ENCODE measurements at regions not wholly inside any gene's neighbourhood (a gene's known extent, or its start where the extent isn't known, plus 50 kb on each side); places are given as distances from the start of the nearest gene placed in this dataset.
"Not testable (repeated sequence)": the region's sequence is repeated elsewhere in the genome, so short reads cannot be mapped to it uniquely, and the experiment has no call there.

DNA sequence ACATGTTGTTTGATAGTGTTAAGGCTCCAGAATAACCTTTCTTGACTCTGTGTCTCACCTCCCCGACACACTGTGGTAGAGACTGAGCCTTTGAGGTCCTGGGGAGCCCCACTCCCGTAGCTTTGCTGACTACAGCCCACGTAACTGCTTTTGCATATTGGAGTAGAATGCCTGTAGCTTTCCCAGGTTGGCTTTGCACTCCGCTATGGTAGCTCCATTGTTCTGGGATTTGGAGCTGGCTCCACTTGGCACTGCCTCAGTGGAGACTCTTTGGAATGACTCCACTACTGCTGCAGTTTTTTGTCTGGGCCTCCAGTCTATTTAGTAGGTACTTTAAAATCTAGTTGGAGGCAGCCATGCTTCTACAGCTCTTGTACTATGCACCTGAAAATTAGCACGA, 56.2 kb upstream of the ANXA1 start:
- no peak for DNase-seq

DNA sequence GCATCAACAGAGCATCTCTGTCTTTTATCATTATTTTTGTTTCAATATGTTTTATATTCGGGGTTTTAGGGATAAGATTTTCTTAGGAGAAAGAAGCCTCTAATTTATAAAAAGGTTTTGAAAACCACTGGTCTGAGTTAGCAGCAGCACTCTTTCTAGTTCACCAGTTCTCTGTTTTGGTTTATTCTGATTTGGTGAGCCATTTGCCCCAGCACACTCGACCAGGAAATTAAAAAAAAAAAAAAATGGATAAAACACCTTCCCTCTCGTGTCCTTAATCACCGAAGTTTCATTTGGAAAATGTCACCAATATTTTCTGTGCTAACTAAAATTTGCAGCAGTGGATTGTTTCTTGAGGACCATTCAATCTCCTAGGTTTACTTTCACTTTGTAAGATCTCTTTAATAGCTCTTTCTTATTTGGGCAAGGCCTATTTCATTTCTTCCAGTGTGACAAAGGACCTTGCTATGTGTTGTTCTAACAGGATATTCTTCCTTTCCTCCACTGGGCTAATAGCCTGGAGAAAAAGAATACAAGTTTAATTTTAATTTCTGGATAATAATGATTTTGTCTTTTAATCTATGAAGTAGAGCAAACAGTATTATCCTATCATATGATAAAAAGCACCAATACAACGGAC, 57.8 kb upstream of the ANXA1 start:
- no peak for DNase-seq

DNA sequence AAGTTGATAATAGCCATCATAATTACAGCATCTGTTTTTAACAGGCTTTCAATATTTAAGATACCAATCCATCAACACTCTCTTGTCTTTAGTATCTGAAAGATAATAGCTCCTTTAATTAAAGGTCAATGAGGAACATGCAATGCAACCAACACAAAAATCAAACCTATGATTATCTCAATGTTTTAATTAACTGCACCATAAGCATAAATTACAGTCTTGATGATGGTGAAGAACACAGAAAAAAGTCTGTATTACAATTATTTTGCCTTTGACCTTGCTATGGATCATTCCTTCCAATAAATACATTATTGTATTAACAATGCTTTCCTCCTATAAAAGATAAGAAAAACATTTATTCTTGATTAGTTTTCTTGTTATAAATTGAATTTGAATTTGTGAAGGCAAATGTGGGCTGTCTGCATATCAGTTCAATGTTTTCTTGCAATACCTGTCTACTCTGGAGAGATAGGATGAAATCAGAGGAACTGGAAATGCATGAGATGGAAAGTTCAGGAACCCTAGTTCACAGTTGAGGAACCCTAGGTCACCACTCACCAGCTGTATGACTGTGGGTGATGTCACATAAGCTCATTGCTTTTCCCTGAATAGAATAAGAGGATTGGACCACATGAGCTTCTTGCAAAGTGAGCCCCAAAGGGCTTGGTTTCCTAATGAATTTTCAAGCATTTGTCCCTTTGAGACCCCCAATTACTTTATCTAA, 58.5 kb upstream of the ANXA1 start:
- no peak for DNase-seq

- no peak for DNase-seq
Observed at GRCh38 chr9:73091909-73092308, 59.8 kb upstream of the ANXA1 start.

GRCh38 chr9:73090214-73090613, 61.5 kb upstream of the ANXA1 start:
- DNase-seq, result no peak

DNA sequence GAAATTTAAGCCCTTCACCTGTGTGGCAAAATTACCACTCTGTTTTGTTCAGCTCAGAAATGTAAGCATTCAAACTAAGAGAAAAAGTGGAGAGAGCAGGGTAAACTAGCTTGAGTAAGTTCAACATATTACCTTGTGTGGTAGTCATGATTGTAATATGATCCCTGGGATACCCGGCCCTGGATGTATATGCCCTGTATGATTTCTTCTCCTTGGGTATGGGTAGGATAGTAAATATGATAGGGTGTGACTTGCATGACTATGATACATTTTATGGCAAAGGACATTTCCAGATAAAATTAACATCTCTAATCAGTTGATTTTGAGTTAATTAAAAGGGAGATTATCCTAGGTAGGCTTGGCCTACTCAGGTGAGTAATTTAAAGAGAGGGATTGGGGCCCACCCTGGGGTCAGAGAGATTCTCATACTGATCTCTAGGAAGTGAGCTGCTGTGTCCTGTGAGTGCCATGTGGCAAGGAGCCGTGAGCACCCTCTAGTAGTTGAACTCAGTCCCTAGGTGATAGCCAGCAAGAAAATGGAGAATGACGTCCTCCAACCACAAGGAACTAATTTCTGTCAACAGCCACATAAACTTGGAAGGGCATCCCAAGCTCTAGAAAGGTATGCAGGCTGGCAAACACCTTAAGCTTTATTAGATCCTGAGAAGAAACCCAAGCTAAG, 62.2 kb upstream of the ANXA1 start:
- DNase-seq, result no peak

DNA sequence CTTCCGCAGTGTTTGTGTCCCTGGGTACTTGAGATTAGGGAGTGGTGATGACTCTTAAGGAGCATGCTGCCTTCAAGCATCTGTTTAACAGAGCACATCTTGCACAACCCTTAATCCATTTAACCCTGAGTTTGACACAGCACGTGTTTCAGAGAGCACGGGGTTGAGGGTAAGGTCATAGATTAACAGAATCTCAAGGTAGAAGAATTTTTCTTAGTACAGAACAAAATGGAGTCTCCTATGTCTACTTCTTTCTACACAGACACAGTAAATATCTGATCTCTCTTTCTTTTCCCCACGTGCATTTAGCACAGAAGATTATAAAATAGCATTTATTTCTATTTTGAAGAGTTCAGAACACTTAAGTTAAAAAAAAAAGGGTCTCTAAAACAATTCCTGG, 63.8 kb upstream of the ANXA1 start:
- not testable (repeated sequence) for DNase-seq

GRCh38 chr9:73083519-73083918, 68.1 kb upstream of the ANXA1 start:
- no peak for DNase-seq

DNA sequence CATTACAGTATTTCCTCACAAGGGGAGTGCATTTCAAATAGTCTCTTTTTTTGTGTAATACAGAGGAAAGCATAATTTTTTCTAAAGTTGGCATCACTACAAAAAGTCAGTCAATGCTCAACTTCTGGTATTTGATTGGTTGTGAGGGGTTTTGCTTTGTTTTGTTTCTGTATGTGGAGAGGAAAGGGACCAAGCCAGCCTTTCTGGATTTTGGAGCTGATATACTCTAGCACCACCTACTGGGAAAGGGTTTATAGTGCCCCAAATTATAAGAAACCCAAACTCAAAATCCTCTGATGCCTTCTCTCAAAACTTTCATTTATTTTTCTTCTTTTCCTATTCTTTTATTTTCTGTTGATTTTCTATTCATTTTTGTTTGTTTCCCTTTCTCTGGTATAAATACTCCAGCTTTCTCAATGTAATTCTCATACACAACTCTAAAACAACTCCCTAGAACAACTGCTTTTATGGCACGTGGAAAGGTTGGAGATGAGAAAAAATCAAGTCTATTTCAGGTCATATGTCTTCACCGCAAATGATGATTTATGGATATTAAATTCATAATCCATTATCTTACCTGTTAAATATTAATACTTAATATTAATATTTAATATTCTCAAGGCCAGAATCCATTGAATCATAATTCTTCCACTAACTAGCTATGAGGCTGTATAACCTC, 69.5 kb upstream of the ANXA1 start:
- DNase-seq, result no peak

GRCh38 chr9:73080110-73080694, 71.5 kb upstream of the ANXA1 start:
- DNase-seq, result no peak

DNA sequence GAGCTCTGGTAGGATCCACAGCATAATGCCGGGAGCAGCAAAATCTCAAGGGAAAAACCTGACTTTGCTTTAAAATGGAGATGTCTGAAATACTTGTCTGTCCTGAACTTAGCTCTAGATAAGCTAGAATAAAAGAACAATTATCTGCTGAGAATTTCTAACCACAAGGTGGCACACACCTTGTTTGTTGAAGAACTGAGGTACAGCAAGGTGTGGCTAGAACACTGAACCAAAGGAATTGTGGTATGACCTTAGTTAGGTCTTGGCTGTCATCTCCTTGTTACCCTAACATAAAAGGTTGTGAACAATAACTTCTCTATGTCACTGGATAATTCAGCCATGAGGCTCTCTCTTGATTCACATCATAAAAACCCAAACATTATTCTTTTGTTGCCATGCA, 72.3 kb upstream of the ANXA1 start:
- DNase-seq, result no peak

DNA sequence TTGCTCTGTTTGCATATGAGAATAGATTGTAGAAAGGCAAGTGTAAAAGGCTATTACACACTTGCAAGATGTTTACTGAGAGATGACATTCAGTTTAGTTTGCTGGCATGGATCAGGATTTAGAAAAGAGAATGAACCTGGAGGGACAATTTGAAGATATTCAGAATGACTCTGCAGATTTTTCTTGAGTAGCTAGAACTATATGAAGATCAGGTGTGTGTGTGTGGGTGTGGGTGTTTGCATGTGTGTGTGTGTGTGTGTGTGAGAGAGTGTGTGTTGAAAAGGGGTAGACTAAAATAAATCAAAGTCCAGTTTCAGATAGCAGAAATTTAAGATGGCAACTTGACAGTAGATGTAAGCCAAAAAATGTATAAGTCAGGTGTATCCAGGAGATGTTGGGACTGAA, 74.0 kb upstream of the ANXA1 start:
- no peak for DNase-seq

GRCh38 chr9:73076970-73077369, 74.7 kb upstream of the ANXA1 start:
- no peak for DNase-seq

GRCh38 chr9:73074176-73074708, 77.4 kb upstream of the ANXA1 start:
- no peak for DNase-seq

DNA sequence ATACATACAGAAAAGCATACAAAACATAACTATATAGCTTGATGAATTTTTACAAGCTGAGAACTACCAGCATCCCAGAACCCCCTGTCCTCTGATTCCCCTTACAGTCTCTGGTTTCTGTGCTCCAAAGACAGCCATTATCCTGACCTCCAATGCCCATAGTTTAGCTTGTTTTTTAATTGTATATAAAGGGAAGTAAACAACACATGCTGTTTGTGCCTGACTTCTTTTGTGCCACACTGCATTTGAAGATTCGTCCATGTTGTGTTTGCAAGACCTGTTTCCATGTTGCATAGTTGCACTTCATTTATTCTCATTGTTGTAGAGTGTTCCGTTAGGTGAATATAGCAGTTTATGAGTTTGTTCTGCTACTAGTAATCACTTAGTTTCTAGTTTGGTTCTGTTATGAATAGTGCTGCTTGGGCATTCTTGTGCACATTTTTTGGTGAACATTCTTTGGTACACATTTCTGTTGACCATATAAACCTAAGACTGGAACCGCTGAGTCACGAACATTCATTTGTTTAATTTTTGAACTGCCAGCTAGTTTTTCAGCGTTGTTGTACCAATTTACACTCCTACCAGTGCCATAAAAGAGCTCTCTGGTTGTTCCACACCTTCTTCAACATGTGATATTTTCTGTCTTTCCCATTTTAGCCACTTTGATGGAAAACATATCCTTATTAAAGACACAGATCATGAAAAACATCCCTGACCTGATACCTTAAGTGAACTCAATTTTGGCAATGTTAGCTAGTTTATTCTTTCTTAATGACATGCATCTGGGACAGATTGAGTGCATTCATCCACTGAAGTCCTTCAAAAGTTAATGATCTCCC, 78.1 kb upstream of the ANXA1 start:
- DNase-seq, result no peak

- no peak for DNase-seq
Observed at GRCh38 chr9:73067074-73067473, 84.6 kb upstream of the ANXA1 start.

GRCh38 chr9:73065439-73065838, 86.2 kb upstream of the ANXA1 start:
- DNase-seq, result no peak

GRCh38 chr9:73064315-73064714, 87.3 kb upstream of the ANXA1 start:
- DNase-seq, result no peak

- no peak for DNase-seq
Observed at GRCh38 chr9:73061146-73061545, 90.5 kb upstream of the ANXA1 start.

DNA sequence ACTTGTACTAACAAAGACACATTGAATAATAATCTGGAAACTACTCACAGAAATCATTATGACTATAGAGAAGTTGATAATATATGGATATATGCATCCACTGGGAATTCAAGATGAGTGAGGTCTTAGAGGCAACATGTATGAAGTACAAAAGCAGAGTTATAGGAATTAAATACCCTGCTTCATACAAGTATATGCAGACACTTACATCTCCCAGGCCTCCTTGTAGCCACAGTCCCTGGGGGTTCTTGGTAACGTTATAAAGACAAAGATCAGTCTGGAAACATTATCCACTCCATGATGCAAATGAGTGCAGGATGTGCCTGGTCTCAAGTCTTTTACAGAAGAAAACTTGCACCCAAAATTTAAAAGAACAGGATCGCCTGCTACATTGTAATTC, 92.4 kb upstream of the ANXA1 start:
- DNase-seq, result no peak

DNA sequence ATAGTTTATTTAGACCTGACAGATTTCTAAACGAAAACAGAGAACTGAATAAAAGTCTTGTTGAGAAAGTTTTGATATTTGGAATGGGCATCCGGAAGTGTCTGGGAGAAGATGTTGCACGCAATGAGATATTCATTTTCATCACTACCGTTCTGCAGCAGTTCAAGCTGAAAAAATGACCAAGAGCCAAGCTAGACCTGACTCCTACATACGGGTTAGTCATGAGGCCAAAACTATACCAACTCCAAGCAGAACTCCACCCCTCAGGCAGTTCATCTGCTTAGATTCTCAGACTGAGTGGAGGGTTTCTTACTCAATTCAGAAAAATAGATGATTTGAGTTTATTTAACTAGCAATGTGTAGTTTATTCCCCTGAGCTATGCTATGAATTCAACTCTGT, 95.4 kb upstream of the ANXA1 start:
- DNase-seq, result no peak

DNA sequence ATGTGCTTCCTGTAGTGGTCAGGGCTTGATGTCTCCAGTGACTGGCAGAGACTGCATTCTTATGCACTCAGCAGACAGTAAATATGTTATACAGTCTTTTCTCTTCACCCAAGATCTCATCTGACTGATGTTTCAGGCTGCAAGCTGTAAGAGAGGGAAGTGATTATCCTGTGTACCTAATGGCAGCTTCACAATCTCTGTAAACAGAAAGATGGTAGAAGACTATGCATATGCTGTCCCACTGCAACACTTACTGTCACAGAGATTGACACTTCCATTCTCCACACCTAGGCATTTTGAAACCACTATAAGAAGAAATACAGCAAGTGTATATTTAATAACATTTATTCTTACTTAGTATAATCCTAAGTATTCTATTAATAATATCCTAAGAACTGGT, 97.6 kb upstream of the ANXA1 start:
- DNase-seq, result no peak

Measured in islet precursor cell (in vitro differentiated cells).